ENCODE measurements at regions not wholly inside any gene's neighbourhood (a gene's known extent, or its start where the extent isn't known, plus 50 kb on each side); places are given as distances from the start of the nearest gene placed in this dataset.

- no peak for TF ChIP-seq RERE (CRISPR knock-in tag; IDR thresholded peaks at IDR 0.05; ENCODE audit: low read depth)
- TF ChIP-seq, protein P1, sequence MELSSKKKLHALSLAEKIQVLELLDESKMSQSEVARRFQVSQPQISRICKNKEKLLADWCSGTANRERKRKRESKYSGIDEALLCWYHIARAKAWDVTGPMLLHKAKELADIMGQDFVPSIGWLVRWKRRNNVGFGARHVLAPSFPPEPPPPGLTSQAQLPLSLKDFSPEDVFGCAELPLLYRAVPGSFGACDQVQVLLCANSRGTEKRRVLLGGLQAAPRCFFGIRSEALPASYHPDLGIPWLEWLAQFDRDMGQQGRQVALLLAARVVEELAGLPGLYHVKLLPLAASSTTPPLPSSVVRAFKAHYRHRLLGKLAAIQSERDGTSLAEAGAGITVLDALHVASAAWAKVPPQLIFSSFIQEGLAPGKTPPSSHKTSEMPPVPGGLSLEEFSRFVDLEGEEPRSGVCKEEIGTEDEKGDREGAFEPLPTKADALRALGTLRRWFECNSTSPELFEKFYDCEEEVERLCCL (CRISPR knock-in tag; IDR thresholded peaks at IDR 0.05; ENCODE audit: borderline replicate concordance): no peak
- no peak for TF ChIP-seq MED1 (CRISPR knock-in tag; IDR thresholded peaks at IDR 0.05)
Observed at GRCh38 chr6:78515271-78515670, 352.1 kb upstream of the IRAK1BP1 start (continued).

DNA sequence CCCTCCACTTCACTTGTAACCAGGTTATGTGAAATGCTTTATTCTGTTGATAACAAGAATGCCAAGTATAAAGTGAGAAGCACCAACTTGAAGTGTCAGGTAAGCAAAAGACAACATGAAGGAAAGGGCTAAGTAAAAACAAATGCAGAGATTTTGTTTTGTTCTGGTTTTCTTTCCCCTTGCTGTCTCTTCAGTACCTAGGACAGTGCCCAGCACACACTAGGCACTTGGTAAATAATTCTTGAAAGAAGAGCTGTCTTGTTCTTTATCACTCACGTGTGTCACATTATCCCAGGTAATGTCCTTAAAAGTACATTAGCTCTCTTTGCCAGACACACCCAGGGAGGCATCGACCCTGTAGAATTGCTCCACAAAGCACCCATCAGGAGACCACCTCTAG is 350.0 kb upstream of the IRAK1BP1 start:
- Histone ChIP-seq H3K4me3 (replicated peaks in 1 of 3; ENCODE audit: insufficient read depth in 1 of 3, low read depth in 2 of 3, low read length in 3 of 3) (no peak overlapping the region), H3K9ac (ENCODE audit: insufficient read depth, low read depth, low read length) (no peak overlapping the region), H3K4me2 (ENCODE audit: low read depth, low read length) (no peak overlapping the region), H2AFZ (ENCODE audit: low read length) (no peak overlapping the region), H3K36me3 (replicated peaks in 1 of 2; ENCODE audit: control insufficient read depth in 1 of 2, insufficient read depth in 2 of 2, low read length in 2 of 2) (no peaks in the 10 kb centered on the region), H3K27ac (ENCODE audit: extremely low read length, insufficient read depth, low read length) (no peak overlapping the region), H4K20me1 (ENCODE audit: insufficient read depth, low read length) (no peaks in the 10 kb centered on the region), H3K27me3 (ENCODE audit: control insufficient read depth in 1 of 2, insufficient read depth in 2 of 2, low read length in 2 of 2) (no peaks in the 10 kb centered on the region), H3K9me3 (ENCODE audit: low read length) (no peaks in the 10 kb centered on the region), H3K79me2 (ENCODE audit: insufficient read depth, low read length) (no peaks in the 10 kb centered on the region), H3K4me1 (ENCODE audit: insufficient read depth, low read length) (no peaks in the 10 kb centered on the region)
- ChIA-PET POLR2A (no interaction called here), CTCF (ENCODE audit: low intra/inter-chr PET ratio, low total read pairs) (no interaction called here)
- in situ Hi-C loops (cut with HindIII; ENCODE audit: extremely low pct_ligation_motif_present, low pct_unique_long_range_greater_than_20kb) (no loop called here), intact Hi-C loops (cut with micrococcal nuclease; ENCODE audit: unreplicated experiment) (no loop called here)
- no TSS peak for BruUV-seq (replicated peaks)
- TF ChIP-seq ADNP (CRISPR knock-in tag; IDR thresholded peaks at IDR 0.05) (no peak), ATM (IDR thresholded peaks at IDR 0.05; ENCODE audit: borderline replicate concordance) (no peak), CCAR2 (optimal IDR thresholded peaks at IDR 0.05; ENCODE audit: low read depth, low read length) (no peak), SNAPC2 (CRISPR knock-in tag; IDR thresholded peaks at IDR 0.05) (no peak), REST (IDR thresholded peaks at IDR 0.05; ENCODE audit: borderline replicate concordance in 1 of 2, low read depth in 1 of 2, low read length in 2 of 2) (peak in 1 of 2 experiments; percentile 80; a peak in 2 of 4 replicates), ZNF576 (CRISPR knock-in tag; IDR thresholded peaks at IDR 0.05) (no peak), ZNF709 (CRISPR knock-in tag; IDR thresholded peaks at IDR 0.05) (no peak), JUNB (CRISPR knock-in tag; IDR thresholded peaks at IDR 0.05; ENCODE audit: borderline replicate concordance) (no peak)
- FAIRE-seq (no peak), DNase-seq (ENCODE audit: low spot score) (no peak), ATAC-seq (no peak)
- WGBS (ENCODE audit: low lambda C conversion rate): 0% methylated on average over 2 of the region's 2 CpGs
